HG03565 (cell line): ENCODE measurements at regions not wholly inside any gene's neighbourhood (a gene's known extent, or its start where the extent isn't known, plus 50 kb on each side); places are given as distances from the start of the nearest gene placed in this dataset.
"Not testable (repeated sequence)": the region's sequence is repeated elsewhere in the genome, so short reads cannot be mapped to it uniquely, and the experiment has no call there.

Experiments
- ATAC-seq: cut with Tn5 transposase; IDR thresholded peaks from one replicate; pipeline ENCODE4 v1.9.1; 2021; ENCODE audit warnings: mild to moderate bottlenecking, moderate library complexity; ENCODE audit not compliant: unreplicated experiment

GRCh38 chr10:30765022-30765615 is 135.6 kb upstream of the LYZL2 start:
- no peak for ATAC-seq

- ATAC-seq: no peak
Observed at GRCh38 chr10:30763918-30764317, 134.4 kb upstream of the LYZL2 start.

GRCh38 chr10:30762620-30763019 is 133.1 kb upstream of the LYZL2 start:
- no peak for ATAC-seq

DNA sequence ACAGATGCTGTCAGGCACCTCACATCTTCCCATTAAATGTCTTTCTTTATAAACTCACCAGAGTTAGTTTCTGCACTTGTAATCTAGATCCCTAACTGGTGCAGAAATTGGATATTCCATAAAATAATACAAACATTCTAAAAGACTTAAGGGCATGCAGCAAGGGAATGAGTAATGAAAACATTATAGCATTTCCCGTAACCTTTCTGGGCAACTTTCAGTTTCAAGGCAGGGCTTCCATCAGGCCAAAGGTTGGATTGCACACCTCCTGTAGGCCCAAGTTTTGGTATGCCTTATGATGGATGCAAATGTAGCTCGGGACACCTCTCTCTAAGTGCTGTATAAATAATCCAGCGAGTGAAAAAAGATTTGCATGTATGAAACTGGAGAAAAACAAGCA is 129.9 kb upstream of the LYZL2 start:
- no peak for ATAC-seq

DNA sequence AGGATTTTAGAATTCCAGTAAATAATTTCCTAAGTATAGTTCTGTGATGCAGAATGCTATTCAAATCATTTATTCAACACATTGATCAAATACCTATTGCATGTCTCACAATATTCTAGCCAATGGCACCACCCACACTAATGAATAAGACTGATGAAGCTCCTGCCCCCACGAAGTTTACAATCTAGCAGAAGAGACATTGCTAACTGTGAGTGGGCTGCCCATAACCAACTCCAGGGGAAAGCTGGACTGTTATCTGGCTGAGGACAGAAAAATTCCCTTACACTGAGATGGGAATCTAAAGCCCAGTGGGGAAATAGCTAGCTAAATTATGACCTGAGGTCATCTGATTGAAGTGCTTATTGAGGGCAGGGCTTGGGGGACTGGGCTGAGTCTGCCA is 128.8 kb upstream of the LYZL2 start:
- no peak for ATAC-seq

DNA sequence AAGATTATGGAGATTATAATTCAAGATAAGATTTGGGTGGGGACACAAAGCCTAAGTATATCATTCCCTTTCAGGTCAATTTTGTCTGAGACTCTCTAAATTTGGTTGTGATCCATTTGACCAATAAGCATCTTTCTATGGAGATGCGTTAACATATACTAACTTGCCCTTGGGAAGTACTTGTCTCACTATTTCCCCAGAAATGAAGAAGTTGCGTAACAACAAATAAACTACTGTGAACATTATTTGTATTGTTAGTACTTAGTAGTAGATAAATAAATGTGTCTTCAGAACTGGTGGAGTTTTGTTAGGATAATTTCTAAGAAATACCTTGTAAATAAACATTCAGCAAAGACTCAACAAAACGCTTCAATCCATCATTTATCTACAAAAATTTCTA is 127.3 kb upstream of the LYZL2 start:
- ATAC-seq: no peak

GRCh38 chr10:30756151-30756550 is 126.6 kb upstream of the LYZL2 start:
- ATAC-seq: no peak

- no peak for ATAC-seq
Observed at GRCh38 chr10:30755441-30755953, 125.9 kb upstream of the LYZL2 start.

DNA sequence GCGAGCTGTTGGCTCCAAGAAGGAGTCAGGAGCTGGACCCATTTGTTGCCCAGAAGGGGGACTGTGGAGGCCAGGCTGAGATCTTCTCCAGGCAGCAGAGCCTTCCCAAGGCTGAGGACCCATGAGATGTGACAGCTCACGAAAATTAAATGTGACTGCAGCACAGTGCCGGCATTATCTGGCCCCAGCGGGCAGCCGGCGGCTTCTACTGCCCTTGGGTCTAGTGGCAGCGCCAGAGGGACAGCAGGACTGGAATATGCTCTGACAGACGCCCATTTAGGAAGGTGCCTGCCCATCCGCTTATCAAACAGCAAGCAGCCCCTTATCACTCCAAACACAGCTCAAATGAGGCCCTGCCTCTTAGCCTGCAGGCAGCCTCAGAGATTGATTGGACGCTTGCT is 122.9 kb upstream of the LYZL2 start:
- no peak for ATAC-seq

- no peak for ATAC-seq
Observed at GRCh38 chr10:30751678-30752331, 122.3 kb upstream of the LYZL2 start.

DNA sequence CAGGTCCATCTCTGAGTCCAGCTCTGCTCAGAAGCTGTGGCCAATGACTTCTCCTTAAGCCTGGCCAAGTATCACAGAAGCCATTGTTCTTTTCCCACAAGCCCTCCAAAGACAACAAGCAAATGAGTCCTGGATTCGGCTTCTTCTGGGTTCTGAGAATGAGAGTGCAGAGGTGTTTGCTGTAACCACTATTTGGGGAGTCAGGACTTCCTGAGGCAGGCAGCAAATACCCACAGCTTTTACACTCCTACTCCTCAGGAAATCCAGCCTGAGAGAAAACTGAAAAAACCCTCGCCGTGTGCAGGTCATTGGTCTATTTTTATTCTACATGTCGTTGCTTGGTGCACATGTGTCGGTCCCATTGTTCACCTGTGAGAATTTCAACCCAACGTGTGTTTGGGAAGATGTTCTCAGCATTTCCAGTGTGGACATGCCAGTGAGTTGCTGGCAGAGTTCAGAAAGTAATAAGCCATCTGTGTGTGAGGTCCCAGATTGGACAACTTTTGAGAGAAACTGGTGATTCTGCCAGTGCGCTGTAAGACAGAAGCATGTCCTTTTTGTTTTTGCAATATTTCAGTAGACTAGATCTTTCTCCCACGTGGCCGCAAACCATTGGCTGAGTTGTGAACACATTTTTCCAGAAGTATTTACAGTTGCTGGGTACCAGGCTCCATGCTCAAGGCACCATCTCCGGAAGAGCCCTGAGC is 121.6 kb upstream of the LYZL2 start:
- ATAC-seq: peak; percentile 43

DNA sequence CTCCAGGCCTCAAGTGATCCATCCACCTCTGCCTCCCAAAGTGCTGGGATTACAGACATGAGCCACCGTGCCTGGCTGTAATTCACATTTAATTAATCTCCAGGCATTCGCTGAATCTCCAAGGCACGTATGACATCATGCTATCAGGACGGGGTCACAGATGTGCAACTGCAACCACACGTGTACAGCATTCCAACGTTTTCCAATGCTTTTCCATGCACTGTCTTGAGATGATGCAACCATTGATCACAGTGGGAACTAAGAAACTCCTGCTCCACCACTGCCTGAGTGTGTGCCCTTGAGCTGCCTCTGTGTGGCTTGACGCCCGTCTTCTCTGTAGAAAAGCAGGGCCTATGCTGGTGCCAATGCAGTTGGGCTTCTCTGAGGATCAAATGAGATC is 119.8 kb upstream of the LYZL2 start:
- no peak for ATAC-seq

GRCh38 chr10:30748152-30748973 is 118.8 kb upstream of the LYZL2 start:
- ATAC-seq: no peak

GRCh38 chr10:30747633-30748032 is 118.1 kb upstream of the LYZL2 start:
- peak; percentile 34 for ATAC-seq

DNA sequence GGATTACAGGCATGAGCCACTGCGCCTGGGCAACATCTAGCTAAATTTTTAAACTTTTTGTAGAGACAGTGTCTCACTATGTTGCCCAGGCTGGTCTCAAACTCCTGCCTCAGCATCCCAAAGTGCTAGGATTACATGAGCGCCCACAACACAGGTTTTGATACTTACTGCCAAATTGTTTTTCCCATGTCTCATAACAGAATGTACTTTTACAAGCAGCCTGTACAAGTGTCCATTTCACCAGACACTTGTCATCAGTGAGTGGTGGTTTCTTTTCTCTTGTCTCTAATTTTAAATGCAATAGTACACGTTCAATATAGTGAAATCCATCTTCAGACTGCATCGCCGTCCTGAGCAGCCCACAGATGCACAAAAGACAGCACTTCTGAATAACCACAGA is 116.4 kb upstream of the LYZL2 start:
- ATAC-seq: no peak

DNA sequence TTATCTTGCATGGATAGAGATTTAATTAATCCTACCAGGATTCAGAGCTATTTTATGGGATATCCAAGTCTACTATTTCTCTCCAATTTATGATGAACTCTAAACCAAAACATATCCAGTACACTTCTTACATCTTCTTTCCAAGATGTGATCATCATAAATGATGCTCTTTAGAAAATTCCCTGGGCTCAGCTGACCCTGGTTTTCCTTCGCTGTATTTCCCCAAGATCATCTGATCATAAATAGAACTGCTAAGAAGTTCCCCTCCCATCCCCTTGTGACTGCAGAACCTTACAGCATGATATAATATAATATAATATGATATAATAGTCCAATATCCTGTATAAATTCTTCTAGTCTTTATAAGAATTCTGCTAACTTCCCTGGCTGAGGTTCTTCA is 114.6 kb upstream of the LYZL2 start:
- ATAC-seq: no peak

- ATAC-seq: no peak
Observed at GRCh38 chr10:30743586-30743985, 114.0 kb upstream of the LYZL2 start.

GRCh38 chr10:30742471-30742870 is 112.9 kb upstream of the LYZL2 start:
- ATAC-seq: peak; percentile 57

DNA sequence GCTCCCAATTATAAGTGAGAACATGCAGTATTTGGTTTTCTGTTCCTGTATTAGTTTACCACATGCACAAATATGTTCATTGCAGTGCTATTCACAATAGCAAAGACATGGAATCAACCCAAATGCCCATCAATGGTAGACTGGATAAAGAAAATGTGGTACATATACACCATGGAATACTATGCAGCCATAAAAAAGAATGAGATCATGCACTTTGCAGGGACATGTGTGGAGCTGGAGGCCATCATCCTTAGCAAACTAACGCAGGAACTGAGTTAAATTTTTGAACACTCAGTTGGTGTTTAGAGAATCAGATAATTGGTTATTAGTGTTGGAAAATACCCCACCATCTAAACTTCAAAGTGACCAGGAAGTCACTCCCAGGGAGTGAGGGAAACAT is 111.2 kb upstream of the LYZL2 start:
- ATAC-seq: not testable (repeated sequence)

DNA sequence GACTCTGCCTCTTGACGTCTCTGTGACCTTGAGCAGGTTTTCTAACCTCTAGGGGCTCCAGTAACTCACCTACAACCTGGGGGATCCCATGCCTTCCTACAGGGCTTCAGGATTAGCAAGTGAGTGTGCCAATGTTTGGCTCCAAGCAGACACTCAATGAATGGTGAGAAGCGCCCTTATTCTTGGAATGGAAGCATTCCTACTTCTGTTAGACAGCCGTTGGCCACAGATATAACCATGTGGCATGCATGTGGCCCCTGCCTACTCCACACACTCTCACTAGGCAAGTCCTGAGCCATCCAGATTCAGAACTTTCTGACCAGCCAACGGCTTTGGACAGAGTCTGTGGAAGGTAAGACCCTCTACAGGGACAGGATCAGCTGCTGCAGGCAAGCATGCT is 108.9 kb upstream of the LYZL2 start:
- no peak for ATAC-seq

DNA sequence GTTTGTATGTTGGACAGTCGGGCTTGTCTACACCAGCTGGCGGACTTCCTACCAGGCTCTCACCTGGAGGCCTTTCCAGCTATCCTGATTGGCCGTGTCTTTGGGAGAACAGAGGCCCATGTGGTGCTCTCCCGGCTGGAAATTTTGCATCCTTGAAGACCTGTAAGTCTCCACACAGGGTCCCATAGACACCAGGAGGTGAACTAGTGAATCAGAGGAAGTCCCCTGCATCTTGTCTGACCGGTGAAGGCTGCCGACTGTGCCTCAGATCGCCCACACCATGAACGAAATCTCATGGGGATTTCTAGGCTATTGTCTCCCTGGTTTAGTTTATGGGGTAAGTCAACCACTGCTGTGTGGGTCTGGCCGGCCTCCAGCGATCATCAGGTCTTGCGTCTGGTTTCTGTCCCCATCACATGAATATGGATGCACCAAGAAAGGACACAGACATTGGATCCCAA is 108.4 kb upstream of the LYZL2 start:
- no peak for ATAC-seq
